ENCODE measurements at regions not wholly inside any gene's neighbourhood (a gene's known extent, or its start where the extent isn't known, plus 50 kb on each side); places are given as distances from the start of the nearest gene placed in this dataset.
"Not testable (repeated sequence)": the region's sequence is repeated elsewhere in the genome, so short reads cannot be mapped to it uniquely, and the experiment has no call there.

DNA sequence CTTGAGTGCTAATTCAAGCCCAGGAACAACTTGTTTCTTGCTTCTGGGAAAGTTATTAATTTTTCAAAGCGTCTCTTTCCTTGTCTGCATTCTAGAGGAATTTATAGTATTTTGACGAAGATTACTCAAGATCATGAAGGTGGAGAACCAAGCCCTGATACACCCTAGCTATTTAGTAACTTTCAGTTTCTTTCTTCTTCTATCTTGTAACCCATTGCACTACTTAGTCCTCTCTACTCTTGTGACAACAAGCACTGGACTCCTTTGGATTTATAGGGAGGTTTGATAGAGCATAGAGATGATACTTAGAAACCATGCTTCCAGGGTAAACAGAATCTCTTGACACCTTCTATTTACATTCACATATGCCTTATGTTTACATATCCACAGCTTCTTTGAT lies 203.3 kb upstream of the GRM7 start:
- DNase-seq, result no peak

DNA sequence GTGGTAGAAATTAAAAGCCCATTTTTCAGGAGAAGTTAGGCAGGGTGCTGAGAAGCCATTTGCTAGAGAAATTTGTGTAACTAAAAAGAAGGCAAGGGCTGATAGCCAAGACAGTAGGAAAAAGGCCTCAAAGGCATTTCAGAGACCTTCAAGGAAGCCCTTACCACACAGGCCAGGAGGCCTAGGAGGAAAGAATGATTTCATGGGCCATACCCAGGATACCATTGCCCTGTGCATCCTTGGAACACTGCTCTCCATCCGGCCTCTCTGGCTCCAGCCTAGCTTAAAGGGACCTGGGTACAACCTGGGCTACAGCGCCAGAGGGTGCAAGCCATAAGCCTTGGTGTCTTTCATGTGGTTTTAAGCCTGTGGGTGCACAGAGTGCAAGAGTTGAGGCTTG lies 193.6 kb upstream of the GRM7 start:
- DNase-seq, result no peak

DNA sequence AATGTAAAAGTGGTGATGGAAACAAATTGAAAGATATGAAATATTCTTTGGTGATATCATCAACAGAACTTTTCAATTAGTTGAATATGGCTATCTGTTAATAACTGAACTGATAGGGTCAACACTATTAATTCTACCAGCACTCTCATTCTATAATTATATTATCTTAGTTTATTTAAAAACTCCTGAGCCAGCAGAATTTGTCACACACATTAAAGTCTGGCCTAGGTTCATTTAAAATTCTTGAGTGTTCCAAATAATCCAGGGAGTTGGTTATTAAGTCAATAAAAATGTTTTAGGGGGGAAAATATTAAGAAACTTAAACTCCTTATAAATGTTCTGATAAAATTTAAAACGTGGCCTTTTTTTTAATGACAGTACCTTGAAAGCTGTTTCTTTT lies 189.6 kb upstream of the GRM7 start:
- no peak for DNase-seq

DNA sequence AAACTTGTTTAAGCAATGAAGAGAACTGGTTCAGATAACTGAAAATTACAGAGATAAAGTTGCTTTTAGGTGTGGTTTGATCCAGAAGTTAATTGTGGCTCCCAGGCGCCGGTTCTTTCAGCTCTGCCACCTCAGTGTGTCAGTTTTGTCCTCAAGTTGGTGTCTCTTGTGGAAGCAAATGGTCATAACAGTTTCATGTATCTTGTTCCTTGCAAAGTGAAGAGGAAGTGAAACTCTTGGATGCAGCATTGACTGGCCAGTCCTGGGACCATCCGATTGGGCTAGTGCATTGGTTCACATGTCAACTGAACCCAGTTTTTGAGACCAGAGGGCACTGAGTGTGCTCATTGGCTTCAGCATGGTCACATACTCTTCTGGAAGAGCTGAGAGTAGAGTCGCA lies 181.4 kb upstream of the GRM7 start:
- no peak for DNase-seq

DNA sequence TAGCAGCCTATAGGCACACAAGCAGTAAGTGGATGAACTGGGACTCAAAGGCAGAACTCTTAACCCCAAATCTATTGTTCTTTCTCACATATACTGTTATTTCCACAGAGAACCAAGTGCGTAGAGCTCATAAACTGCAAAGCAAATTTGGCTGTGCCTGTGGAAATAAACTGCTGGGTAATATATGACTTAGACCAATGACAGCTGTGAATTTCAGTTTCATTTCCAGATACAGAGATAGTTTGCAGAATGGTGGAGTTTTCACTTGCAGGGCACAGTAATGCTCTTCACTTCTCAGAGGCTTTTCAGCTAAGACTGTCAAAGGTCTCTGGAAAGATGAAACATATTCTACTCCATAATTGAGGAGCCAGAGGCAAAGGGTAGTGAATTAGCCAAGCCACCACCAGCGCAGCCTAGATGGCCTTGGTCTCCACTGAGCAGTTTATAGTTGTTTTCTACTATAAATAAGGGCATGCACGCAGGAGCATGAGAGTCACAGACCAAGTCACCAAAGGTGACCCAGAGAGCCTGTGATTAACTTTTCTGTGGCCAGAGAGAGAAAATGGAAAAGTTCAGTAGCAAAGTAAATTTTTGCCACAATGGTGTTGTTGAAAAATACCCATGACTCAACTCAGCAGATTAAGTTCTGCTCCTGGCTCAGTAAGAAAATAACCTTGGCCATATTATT lies 180.7 kb upstream of the GRM7 start:
- no peak for DNase-seq

DNA sequence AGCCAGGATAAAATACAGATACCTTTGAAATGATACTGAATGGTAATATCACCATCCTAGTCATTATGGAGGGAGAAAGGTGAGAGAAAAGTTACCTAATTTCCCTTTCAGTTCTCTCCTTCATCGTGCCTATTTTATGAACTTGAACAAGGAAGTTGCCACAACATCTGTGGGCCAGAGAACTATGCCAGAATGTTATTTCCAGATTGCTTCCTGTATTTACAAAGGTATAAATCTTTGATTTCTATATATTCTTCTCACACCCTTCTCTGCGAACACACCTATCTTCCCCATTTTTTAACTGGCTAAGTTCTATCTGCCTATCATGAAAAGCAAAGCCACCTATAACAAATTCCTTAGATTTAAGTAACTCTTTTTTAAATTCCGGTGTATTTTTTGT lies 163.6 kb upstream of the GRM7 start:
- DNase-seq, result no peak

DNA sequence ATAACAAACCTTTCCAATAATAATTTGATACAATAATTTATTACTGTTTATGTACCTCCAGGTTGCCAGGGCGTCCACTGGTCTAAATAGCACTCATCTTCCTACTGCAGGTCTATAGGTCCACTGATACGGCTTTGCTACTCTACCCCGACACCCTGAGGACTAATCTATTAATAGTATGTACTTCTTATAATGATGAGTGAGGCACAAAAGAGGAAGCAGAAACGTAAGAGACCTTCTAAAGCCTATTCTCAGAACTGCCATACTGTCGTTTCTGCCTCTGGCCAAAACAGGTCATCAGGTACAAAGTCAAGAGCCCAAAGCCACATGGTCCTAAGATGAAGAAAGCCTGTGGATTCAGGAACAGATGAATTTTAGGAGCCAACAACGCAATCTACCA lies 163.2 kb upstream of the GRM7 start:
- no peak for DNase-seq

DNA sequence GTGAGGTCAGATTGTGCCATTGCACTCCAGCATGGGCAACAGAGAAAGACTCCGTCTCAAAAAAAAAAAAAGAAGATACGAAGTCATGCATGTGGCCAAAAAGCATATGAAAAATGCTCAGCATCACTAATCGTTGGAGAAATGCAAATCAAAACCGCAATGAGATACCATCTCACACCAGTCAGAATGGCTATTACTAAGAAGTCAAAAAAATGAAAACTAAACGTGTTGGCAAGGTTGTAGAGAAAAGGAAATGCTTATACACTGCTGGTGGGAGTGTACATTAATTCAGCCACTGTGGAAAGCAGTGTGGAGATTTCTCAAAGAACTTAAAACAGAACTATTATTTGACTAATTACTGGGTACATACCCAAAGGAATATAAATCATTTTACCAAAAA lies 156.1 kb upstream of the GRM7 start:
- not testable (repeated sequence) for DNase-seq

DNA sequence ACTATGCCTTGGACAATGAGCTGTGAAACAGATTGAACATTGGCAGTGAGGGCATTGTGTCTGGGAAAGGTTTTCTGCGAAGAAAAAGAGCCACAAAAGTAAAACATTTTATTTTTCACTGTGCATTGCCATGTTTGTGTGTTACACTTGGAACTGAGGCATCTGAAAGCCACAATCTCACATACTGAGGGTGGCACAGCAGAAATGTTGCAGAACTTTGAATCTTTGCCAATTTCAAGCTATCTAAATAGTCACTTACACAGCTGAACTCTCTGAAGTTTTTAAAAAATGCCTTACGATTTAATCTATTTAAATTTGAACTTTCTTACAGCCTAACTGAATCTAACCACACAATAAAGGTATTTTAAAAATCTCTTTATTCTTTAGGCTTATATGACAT lies 154.1 kb upstream of the GRM7 start:
- no peak for DNase-seq

DNA sequence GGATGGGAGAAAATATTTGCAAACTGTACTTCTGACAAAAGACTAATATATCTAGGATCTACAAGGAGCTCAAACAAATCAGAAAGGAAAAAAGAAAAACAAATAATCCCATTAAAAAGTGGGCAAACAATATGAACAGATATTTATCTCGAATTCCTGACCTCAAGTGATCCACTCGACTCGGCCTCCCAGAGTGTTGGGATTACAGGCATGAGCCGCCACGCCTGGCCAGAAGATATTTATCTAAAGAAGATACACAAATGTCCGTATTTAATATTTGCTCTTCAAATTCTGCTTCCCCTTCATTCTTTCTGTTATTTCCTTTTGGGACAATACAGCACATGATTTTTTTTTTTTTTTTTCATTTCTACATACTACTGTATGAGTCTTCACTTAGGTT lies 151.7 kb upstream of the GRM7 start:
- DNase-seq, result no peak

DNA sequence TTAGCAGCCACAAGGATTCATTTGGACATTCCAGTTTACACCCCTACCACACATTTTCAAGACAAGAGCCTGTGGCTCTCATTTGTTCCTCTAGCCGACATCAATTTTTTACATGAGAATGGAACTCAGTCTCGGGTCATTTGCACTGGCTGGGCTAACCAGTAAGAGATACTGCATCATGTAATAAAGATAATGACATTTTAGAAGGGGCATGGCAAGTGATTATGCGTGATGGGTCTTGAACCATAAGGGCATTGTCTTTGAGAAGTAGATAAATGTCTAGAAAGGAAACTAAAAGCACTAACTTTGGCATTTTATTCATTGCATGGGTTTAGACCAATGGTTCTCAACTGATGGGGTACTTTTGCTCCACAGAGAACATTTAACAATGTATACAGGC lies 146.0 kb upstream of the GRM7 start:
- DNase-seq, result no peak

DNA sequence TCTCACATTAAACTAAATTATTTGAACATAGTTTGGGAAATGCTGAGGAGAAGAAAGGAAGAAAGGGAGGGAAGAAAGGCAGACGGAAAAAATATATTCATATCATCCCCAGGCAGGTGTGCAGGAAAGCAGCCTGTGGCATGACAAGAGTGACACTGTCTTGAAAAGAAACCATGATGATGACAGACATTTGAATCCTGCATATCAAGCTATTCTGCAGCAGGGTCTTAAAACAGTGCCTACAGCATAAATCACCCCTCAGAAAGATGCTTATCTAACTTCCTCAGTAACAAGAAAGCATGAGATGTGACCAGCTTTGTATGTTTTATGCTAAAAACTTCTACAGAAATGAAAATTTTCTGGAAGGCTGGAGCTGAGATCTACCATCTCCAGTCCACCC lies 144.5 kb upstream of the GRM7 start:
- DNase-seq, result no peak

DNA sequence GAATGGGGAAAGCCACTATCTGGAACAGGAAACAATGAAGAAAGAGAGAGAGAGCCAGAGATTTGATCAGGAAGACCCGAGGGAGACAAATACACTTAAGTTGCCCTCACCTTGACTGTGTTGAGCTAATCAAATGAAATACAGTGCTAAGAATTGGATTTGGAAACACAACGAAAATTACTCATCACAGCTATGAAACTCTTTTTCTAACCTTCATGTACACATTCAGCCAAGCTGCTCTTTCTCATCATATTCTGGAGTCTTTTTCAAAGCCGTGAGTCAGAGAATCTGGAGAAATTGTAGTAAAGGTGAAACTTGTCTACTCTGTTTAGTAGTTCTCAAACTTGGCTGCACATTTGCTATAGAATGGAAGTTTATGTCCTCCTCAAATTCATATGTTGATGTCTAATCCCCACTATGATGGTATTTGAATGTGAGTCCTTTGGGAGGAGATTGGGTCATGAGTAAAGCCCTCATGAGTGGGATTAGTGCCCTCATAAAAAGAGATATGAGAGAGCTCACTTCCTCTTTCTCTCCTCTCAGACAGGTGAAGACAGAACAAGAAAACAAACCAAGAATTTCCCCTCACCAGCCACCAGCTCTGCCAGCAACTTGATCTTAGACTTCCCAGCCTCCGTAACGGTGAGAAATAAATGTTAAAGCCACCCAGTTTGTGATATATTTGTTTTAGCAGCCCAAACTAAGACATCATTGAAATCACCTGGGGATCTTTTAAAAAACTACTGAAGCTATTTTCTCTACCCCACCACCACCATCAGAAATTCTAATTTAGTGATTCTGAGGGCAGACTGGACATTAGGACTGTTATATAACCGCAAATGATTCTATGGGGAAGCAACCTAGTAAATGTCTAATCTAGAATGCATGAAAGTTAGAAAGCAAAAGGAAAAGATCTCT lies 143.6 kb upstream of the GRM7 start:
- DNase-seq, result no peak

DNA sequence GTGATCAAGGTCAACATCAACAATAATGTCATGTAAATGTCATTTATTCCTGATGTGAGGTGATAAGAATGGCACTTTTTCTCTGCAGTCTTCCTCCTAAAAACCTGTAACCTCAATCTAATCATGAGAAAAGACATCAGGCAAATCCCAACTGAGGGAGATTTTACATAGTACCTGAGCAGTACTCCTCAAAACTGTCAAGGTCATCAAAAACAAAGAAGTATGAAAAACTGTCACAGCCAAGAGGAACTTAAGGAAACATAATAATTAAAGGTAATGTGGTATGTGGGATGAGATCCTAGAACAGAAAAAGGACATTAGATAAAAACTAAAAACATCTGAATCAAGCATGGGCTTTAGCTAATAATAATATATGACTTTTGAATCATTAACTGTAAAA lies 140.9 kb upstream of the GRM7 start:
- DNase-seq, result no peak

DNA sequence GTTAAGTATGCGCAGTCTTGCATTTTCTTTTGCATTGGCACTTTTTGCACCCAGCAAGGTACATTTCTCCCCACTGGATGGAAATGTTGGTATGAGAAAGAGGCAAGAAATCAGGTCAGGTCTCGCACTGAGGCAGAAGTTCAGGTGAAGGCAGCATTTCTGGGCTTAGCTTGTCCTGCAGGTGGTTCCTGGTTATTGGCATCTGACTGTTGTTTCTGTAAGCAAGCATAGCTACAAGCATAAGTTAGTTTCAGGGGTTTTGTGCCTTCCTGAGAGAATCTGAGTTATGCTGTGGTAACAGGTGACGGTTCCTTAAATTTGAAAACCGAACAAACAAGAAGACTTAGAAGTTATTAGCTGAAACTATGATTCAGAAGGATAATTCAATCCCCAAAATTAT lies 139.4 kb upstream of the GRM7 start:
- no peak for DNase-seq

DNA sequence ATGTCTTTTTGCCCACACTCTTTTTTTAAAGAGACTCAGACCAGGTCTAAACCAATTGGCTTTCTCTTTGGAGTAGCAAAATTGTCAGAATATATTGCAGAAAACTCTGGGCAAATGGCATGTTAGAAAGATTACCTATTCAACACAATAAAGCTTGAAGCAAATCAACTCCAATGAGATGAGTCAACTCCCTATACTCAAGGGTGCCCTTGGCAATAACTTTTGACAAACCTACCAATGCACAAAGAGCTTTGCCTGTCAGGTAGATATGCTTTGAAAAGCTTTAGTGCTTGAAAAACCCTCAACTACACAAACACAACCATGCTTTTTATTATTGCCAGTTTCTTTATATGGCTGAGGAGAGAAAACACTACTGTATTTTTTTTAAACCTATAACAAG lies 137.7 kb upstream of the GRM7 start:
- DNase-seq, result no peak

DNA sequence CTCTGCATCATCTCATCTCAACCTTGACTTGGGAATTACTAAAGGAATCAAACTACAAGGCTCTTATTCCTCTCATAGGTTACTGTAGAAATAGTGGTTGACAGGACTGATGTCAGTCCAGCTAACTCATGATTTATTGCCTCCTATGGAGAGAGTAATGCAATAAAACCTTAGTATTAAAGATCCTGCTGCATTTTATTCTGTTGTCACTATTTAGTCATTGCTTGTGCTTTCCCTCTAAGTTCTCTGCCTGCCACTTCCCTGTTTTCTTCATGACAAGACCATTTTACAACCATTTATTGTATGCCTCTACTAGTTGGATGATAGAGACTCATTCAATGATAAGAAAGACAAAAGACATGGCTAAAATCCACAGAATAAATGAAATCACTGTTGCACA lies 134.1 kb upstream of the GRM7 start:
- DNase-seq, result no peak

DNA sequence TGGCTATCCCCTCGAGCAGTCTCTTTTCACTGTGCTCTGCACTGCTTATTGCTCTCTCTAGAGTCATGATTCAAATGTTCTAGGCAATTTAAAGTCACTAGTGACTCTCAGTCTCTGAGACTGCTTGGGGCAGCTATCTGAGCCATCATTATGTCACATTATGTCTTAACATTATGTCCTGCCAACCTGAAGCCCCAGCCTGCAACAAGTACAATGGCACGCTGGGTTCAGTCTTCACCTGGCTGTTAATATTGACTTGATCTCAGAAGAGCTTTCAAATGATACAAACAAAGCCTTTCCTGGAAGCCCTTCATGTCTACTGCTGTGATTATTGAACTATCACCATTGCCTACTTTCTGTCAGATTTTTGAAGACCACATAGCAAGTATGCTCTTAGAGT lies 128.1 kb upstream of the GRM7 start:
- DNase-seq, result no peak

DNA sequence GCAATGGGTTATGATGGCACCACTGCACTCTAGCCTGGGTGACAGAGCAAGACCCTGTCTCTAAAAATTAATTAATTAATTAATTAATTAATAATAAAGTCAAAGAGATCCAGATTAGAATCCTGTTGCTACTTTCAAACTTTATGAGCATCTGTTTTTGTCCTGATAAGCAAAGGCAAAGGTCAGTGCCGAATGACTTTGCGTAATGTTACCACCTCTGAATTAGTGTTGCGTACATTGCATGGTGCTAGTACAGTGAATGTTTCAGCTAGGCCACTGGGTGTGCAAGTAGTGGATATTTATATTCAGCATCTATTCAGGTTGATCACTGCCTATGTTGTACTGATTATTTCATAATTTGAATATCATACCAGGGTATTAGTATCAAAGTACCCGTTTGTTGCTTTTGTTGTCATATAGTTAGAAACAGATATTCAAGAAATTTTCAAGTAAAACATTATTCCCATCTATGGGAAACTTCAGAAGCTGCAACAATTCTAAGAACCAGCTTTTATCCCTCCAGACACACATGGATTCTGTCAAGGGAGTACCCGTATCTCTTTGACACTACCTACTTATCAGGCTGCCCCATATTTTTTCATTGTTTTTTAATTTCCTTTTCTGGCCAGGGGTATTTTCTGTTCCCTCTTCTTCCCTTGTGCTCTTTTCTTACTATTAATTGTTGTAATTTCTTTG lies 127.1 kb upstream of the GRM7 start:
- no peak for DNase-seq

DNA sequence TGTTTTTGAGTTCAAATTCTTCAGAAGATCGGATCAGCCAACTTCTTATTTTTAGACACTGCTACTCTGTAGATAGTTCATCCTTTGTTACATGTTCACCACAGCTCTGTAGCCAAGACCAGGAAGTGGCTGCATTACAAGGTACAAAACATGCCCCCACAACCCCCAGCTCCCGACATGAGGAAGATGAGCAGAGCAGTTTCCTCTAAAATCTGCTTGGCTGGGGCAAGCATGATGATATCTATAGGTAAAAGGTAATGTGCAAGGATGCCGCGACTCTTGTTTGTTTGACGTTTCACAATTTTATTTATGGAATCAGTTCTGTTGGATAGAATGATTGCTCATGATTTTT lies 126.5 kb upstream of the GRM7 start:
- DNase-seq, result no peak

DNA sequence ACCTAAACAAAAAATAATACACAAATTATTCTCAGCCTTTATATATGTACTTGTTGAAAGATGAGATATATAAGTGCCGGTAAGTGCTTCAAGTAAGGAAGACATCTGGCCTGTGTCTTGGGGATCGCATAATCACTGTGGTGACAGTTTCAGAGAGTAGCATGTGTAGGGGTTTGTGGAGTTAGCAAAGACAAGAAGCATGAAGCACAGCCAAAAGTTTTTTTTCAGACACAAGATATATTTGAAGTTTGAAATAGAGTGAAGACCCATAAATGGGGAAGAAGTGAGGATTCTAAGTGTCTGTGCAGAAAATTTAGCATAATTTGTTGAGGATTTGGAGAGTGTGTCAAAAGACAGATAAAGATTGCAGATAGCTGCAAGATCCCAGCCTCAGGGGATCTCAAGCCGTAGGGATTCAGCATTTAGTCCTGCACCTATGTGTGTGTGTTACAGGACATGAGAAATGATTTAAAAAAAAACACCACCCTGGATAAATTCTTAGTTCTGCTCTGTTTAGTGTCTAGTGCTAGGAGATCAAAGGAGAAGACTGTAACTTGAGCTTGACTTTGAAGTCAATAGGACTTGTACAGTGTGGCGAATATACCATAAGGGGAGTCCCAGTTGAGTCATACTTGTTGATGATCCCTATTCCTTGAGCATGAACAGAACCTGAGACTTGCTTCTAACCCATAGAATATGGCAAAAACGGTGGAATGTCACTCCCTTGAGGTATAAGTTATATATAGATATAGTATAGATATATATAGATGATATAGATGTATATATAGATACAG lies 123.9 kb upstream of the GRM7 start:
- no peak for DNase-seq

DNA sequence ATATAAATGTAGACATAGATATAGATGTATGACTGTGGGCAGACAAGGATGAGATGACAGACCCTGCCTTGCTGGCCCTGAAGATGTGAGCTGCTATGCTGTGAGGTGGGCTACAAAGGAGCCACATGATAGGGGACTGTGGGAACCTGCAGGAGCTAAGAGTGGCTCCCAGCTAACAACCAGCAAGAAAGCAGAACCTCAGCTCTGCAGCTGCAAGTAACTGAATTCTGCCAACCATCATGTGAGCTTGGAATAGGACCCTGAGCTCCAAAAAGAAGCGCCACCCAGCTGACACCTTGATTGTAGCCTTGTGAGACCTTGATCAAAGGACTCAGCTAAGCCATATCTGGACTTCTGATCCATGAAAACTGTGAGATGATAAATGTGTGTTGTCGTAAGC lies 123.3 kb upstream of the GRM7 start:
- DNase-seq, result no peak
